HG03575 (cell line): ENCODE measurements at regions not wholly inside any gene's neighbourhood (a gene's known extent, or its start where the extent isn't known, plus 50 kb on each side); places are given as distances from the start of the nearest gene placed in this dataset.
"Not testable (repeated sequence)": the region's sequence is repeated elsewhere in the genome, so short reads cannot be mapped to it uniquely, and the experiment has no call there.

Experiments used
- ATAC-seq: cut with Tn5 transposase; IDR thresholded peaks from one replicate; pipeline ENCODE4 v1.9.1; 2021; ENCODE audit not compliant: unreplicated experiment, insufficient number of reproducible peaks, low FRiP score; ENCODE audit errors: extremely low read depth

- no peak for ATAC-seq
Observed at GRCh38 chrX:150225756-150226155, 137.4 kb upstream of the MAMLD1 start.

- no peak for ATAC-seq
Observed at GRCh38 chrX:150226223-150226965, 136.7 kb upstream of the MAMLD1 start.

- ATAC-seq, result no peak
Observed at GRCh38 chrX:150227321-150227860, 135.7 kb upstream of the MAMLD1 start.

- ATAC-seq, result no peak
Observed at GRCh38 chrX:150227873-150228410, 135.2 kb upstream of the MAMLD1 start.

- ATAC-seq, result no peak
Observed at GRCh38 chrX:150228431-150228830, 134.7 kb upstream of the MAMLD1 start.

GRCh38 chrX:150229030-150229429 lies 134.1 kb upstream of the MAMLD1 start:
- ATAC-seq, result no peak

- ATAC-seq, result no peak
Observed at GRCh38 chrX:150229481-150229880, 133.6 kb upstream of the MAMLD1 start.

- not testable (repeated sequence) for ATAC-seq
Observed at GRCh38 chrX:150230952-150231351, 132.2 kb upstream of the MAMLD1 start.

- ATAC-seq, result not testable (repeated sequence)
Observed at GRCh38 chrX:150231368-150231767, 131.7 kb upstream of the MAMLD1 start.

- not testable (repeated sequence) for ATAC-seq
Observed at GRCh38 chrX:150232222-150232621, 130.9 kb upstream of the MAMLD1 start.

- no peak for ATAC-seq
Observed at GRCh38 chrX:150234126-150234525, 129.0 kb upstream of the MAMLD1 start.

GRCh38 chrX:150236327-150236726 lies 126.8 kb upstream of the MAMLD1 start:
- ATAC-seq, result no peak

- no peak for ATAC-seq
Observed at GRCh38 chrX:150238632-150239382, 124.3 kb upstream of the MAMLD1 start.

GRCh38 chrX:150239946-150240642 lies 123.0 kb upstream of the MAMLD1 start:
- no peak for ATAC-seq

GRCh38 chrX:150240643-150240970 lies 122.5 kb upstream of the MAMLD1 start:
- ATAC-seq, result no peak

GRCh38 chrX:150253959-150254620 lies 109.0 kb upstream of the MAMLD1 start:
- ATAC-seq, result no peak

GRCh38 chrX:150254909-150255308 lies 108.2 kb upstream of the MAMLD1 start:
- ATAC-seq, result no peak

- ATAC-seq, result no peak
Observed at GRCh38 chrX:150255441-150256296, 107.4 kb upstream of the MAMLD1 start.
